ENCODE measurements at regions not wholly inside any gene's neighbourhood (a gene's known extent, or its start where the extent isn't known, plus 50 kb on each side); places are given as distances from the start of the nearest gene placed in this dataset.

- DNase-seq (ENCODE audit: insufficient read length) = no peak
- no peak for TF ChIP-seq POLR2AphosphoS5 (IDR thresholded peaks at IDR 0.05; ENCODE audit: low read depth, low read length)
- FAIRE-seq = peak; percentile 30
These were observed 258.4 kb downstream of the BCOR start for GRCh38 chrX:39839371-39839770.

DNA sequence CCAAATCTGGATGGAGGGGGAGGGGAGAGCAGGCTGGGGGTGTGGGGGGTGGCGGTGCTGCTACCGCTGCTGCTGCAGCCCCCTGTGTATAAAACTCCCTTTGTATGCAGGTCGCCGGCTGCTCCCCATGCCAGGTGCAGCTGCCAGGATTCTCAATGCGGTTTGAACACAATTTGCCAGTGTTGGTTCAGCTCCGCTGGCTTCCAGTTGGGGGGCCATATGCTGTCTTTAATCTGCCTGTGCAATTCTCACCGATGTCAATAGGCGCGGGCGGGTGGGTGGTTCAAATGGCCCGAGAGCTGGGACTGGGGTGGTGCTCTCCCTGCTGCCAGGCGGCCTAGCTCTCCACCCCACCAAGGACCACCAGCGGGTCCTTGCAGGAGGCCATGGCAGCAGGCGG lies 257.6 kb downstream of the BCOR start:
- TF ChIP-seq TAF1 (IDR thresholded peaks at IDR 0.05; ENCODE audit: borderline replicate concordance, low read depth, low read length) = no peak
- no peak for TF ChIP-seq POLR2AphosphoS5 (IDR thresholded peaks at IDR 0.05; ENCODE audit: low read depth, low read length)
- TF ChIP-seq POLR2A (IDR thresholded peaks at IDR 0.05; ENCODE audit: low read depth, low read length) = no peak
- DNase-seq (ENCODE audit: insufficient read length) (no peak), FAIRE-seq (no peak)

GRCh38 chrX:39840581-39841093 lies 257.1 kb downstream of the BCOR start:
- FAIRE-seq = no peak
- no peak for TF ChIP-seq TAF1 (IDR thresholded peaks at IDR 0.05; ENCODE audit: borderline replicate concordance, low read depth, low read length)
- TF ChIP-seq POLR2AphosphoS5 (IDR thresholded peaks at IDR 0.05; ENCODE audit: low read depth, low read length) = no peak
- TF ChIP-seq POLR2A (IDR thresholded peaks at IDR 0.05; ENCODE audit: low read depth, low read length) = no peak
- DNase-seq (ENCODE audit: insufficient read length) = no peak

- FAIRE-seq (no peak), DNase-seq (ENCODE audit: insufficient read length) (no peak)
- TF ChIP-seq POLR2A (IDR thresholded peaks at IDR 0.05; ENCODE audit: low read depth, low read length) = no peak
- TF ChIP-seq TAF1 (IDR thresholded peaks at IDR 0.05; ENCODE audit: borderline replicate concordance, low read depth, low read length) = no peak
- no peak for TF ChIP-seq POLR2AphosphoS5 (IDR thresholded peaks at IDR 0.05; ENCODE audit: low read depth, low read length)
These were observed 256.2 kb downstream of the BCOR start for GRCh38 chrX:39841604-39842003.

DNA sequence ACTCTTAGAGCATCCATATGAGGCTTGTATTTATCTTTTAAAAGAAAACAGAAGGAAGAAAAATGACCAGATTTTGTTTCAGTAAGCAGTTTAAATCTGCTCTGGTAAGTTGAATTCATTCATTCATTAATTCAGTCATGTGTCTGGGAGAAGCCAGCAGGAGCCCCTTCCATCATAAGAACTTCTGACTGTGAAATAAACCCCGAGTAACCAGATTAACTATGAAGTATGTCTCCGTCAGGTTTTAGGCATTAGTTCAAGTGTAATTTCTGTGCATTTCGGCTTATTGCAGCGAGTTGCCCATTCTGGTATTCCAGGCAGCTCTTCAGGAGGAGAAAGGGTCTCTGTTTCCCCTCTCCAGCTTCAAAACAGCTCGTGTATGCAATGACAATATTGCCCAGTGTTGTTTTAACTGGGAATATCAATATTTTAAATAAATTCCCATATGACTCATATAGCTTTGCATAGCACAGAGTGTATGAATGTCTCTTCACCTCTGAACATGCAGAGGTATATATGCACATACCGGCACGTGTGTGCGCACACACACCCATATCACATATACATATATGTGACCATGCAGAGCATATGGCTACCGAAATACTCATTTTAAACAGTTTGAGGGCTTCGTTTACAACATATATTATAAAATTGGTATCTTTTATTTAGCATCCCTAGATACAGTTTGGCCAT lies 255.3 kb downstream of the BCOR start:
- TF ChIP-seq POLR2A (IDR thresholded peaks at IDR 0.05; ENCODE audit: low read depth, low read length) (no peak), TAF1 (IDR thresholded peaks at IDR 0.05; ENCODE audit: borderline replicate concordance, low read depth, low read length) (no peak), POLR2AphosphoS5 (IDR thresholded peaks at IDR 0.05; ENCODE audit: low read depth, low read length) (no peak)
- FAIRE-seq (no peak), DNase-seq (ENCODE audit: insufficient read length) (no peak)

- FAIRE-seq (no peak), DNase-seq (ENCODE audit: insufficient read length) (no peak)
- TF ChIP-seq POLR2AphosphoS5 (IDR thresholded peaks at IDR 0.05; ENCODE audit: low read depth, low read length) (no peak), POLR2A (IDR thresholded peaks at IDR 0.05; ENCODE audit: low read depth, low read length) (no peak), TAF1 (IDR thresholded peaks at IDR 0.05; ENCODE audit: borderline replicate concordance, low read depth, low read length) (no peak)
These were observed 254.4 kb downstream of the BCOR start for GRCh38 chrX:39843318-39843717.

GRCh38 chrX:39845233-39845632 lies 252.5 kb downstream of the BCOR start:
- DNase-seq (ENCODE audit: insufficient read length) = no peak
- no peak for TF ChIP-seq POLR2A (IDR thresholded peaks at IDR 0.05; ENCODE audit: low read depth, low read length)
- no peak for TF ChIP-seq TAF1 (IDR thresholded peaks at IDR 0.05; ENCODE audit: borderline replicate concordance, low read depth, low read length)
- FAIRE-seq = no peak

DNA sequence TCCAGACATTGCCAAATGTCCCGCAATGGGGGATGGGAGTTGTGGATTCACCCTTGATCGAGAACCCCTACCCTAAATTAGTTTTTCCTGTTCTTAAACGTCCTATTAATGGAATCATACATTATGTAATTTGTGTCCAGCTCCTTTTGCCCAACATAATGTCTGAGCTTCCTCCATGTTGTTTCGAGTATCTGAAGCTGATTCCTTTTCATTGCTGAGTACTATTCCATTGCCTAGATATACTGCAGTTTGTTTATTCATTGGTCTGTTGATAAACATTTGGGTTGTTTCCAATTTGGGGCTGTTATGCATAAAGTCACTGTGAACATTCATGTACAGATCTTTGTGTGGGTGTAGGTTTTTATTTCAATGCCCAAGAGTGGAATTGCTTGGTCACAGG lies 251.3 kb downstream of the BCOR start:
- TF ChIP-seq TAF1 (IDR thresholded peaks at IDR 0.05; ENCODE audit: borderline replicate concordance, low read depth, low read length) (no peak), POLR2AphosphoS5 (IDR thresholded peaks at IDR 0.05; ENCODE audit: low read depth, low read length) (no peak), POLR2A (IDR thresholded peaks at IDR 0.05; ENCODE audit: low read depth, low read length) (no peak)
- FAIRE-seq (no peak), DNase-seq (ENCODE audit: insufficient read length) (no peak)

- TF ChIP-seq POLR2AphosphoS5 (IDR thresholded peaks at IDR 0.05; ENCODE audit: low read depth, low read length) = no peak
- no peak for TF ChIP-seq POLR2A (IDR thresholded peaks at IDR 0.05; ENCODE audit: low read depth, low read length)
- no peak for TF ChIP-seq TAF1 (IDR thresholded peaks at IDR 0.05; ENCODE audit: borderline replicate concordance, low read depth, low read length)
- no peak for DNase-seq (ENCODE audit: insufficient read length)
- FAIRE-seq = no peak
These were observed 249.5 kb downstream of the BCOR start for GRCh38 chrX:39848243-39848642.

- FAIRE-seq (no peak), DNase-seq (ENCODE audit: insufficient read length) (no peak)
- TF ChIP-seq POLR2A (IDR thresholded peaks at IDR 0.05; ENCODE audit: low read depth, low read length) = no peak
- TF ChIP-seq TAF1 (IDR thresholded peaks at IDR 0.05; ENCODE audit: borderline replicate concordance, low read depth, low read length) = no peak
- TF ChIP-seq POLR2AphosphoS5 (IDR thresholded peaks at IDR 0.05; ENCODE audit: low read depth, low read length) = no peak
These were observed 248.9 kb downstream of the BCOR start for GRCh38 chrX:39848900-39849299.

DNA sequence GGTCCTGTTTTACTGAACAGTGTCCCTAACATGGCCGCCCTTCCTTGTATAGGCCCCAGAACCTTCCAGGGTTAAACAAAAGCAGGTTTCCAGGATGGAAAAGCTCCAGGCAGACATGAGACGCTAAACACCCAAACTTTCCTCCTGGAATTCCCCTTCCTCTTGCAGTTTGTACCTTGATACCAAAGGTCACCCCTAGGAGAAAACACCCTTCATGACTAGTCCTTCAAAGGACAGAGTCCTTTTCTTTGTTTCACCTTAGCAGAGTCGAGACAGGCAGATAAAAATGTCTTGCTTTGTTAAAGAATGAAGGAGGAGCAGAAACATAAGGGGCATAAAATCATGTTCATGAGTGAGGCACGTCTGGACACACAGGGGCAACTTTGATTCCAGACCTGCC lies 247.5 kb downstream of the BCOR start:
- FAIRE-seq = peak; percentile 89
- TF ChIP-seq POLR2A (IDR thresholded peaks at IDR 0.05; ENCODE audit: low read depth, low read length) (no peak), POLR2AphosphoS5 (IDR thresholded peaks at IDR 0.05; ENCODE audit: low read depth, low read length) (no peak)
- no peak for DNase-seq (ENCODE audit: insufficient read length)

DNA sequence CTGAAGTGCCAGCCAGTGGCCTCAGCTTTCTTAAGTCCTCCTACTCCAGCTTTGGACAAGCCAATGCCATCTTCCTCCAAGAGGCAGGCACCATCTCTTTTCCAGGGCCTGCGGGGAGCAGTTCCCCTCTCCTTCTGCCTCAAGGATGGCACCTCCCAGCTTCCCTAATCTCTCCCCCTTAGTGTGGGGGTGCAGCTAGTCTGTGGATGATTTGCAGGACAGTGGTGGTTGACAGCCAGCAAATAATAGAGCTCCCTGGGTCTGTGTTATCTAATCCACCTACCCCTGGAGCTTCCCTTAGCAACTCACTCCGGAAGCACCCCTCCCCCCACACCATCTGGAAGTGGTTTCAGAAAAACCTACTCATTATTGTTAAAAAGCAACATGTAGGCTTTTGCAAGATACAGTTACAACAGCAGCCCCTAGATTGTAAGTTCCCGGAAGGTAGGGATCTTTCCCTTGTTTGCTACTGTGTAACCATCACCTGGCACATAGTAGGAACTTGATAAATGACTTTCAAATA lies 247.1 kb downstream of the BCOR start:
- DNase-seq (ENCODE audit: insufficient read length) (no peak), FAIRE-seq (no peak)
- TF ChIP-seq POLR2A (IDR thresholded peaks at IDR 0.05; ENCODE audit: low read depth, low read length) = no peak
- TF ChIP-seq TAF1 (IDR thresholded peaks at IDR 0.05; ENCODE audit: borderline replicate concordance, low read depth, low read length) = no peak
- no peak for TF ChIP-seq POLR2AphosphoS5 (IDR thresholded peaks at IDR 0.05; ENCODE audit: low read depth, low read length)

All from GM12892 (cell line).